H1 (cell line): ENCODE measurements at regions not wholly inside any gene's neighbourhood (a gene's known extent, or its start where the extent isn't known, plus 50 kb on each side); places are given as distances from the start of the nearest gene placed in this dataset.

ENCODE experiments used
- CTCF ChIA-PET: fragments of 300-600 bp; sonication (Branson Sonifier 250); formaldehyde crosslinking; loops from one replicate; lab custom pipeline; 2021; ENCODE audit not compliant: partially characterized antibody; lab: Charles Lee
- POLR2A ChIA-PET: fragments of 300-600 bp; sonication (Branson Sonifier 250); formaldehyde crosslinking; loops from one replicate; lab custom pipeline; 2021; ENCODE audit warnings: inconsistent platforms; ENCODE audit not compliant: partially characterized antibody; lab: Charles Lee
- DNase-seq, 2 experiments: peaks; one replicate each; pipeline versions ENCODE4 v3.0.0 to v3.0.0-alpha.2; 2010 to 2022; ENCODE audit warnings: low spot score in 2 of 2, low read depth in 1 of 2, mixed read lengths in 1 of 2
- FAIRE-seq: peaks from 2 replicates; lab custom pipeline; 2011; peaks lifted over from hg19 to GRCh38; lab: Jason Lieb, UNC
- H2AFZ ChIP-seq: 2 replicates; pipeline ENCODE4 v1.8.1; 2012; ENCODE audit warnings: low read length, inconsistent platforms
- H2AK5ac ChIP-seq: 2 replicates; pipeline ENCODE4 v1.6.1; 2013; ENCODE audit warnings: low read depth, low read length
- H2BK120ac ChIP-seq: replicated peaks from 2 replicates; pipeline ENCODE3; 2013; ENCODE audit warnings: low read depth, low read length, inconsistent platforms
- H2BK12ac ChIP-seq: 2 replicates; pipeline ENCODE4 v1.6.1; 2013; ENCODE audit warnings: low read depth, low read length
- H2BK15ac ChIP-seq: 2 replicates; pipeline ENCODE4 v1.6.1; 2013; ENCODE audit warnings: low read length
- H2BK20ac ChIP-seq: 2 replicates; pipeline ENCODE4 v1.6.1; 2013; ENCODE audit warnings: low read length
- H2BK5ac ChIP-seq: 2 replicates; pipeline ENCODE4 v1.6.1; 2013; ENCODE audit warnings: low read depth, low read length
- H3K14ac ChIP-seq: 2 replicates; pipeline ENCODE4 v1.6.1; 2013; ENCODE audit warnings: inconsistent platforms; ENCODE audit not compliant: insufficient read length
- H3K18ac ChIP-seq: 2 replicates; pipeline ENCODE4 v1.6.1; 2013; ENCODE audit warnings: low read length; ENCODE audit errors: extremely low read depth
- H3K23ac ChIP-seq: 2 replicates; pipeline ENCODE4 v1.6.1; 2013; ENCODE audit warnings: inconsistent platforms; ENCODE audit not compliant: insufficient read length
- H3K23me2 ChIP-seq: 2 replicates; pipeline ENCODE4 v1.6.1; 2013; ENCODE audit warnings: low read depth, low read length
- H3K27ac ChIP-seq: 2 replicates; pipeline ENCODE4 v1.6.1; 2011; ENCODE audit warnings: low read depth, low read length, inconsistent platforms
- H3K27me3 ChIP-seq, 4 experiments: replicated peaks in 1 of 4; 1 replicate in 1 of 4; 2 replicates in 3 of 4; pipeline versions ENCODE4 v1.6.1 to v1.8.1; 2011 to 2013; ENCODE audit warnings: low read length in 3 of 4, mild to moderate bottlenecking in 3 of 4, inconsistent platforms in 2 of 4, mixed read lengths in 2 of 4, moderate library complexity in 1 of 4; ENCODE audit not compliant: control insufficient read depth in 3 of 4, insufficient read depth in 3 of 4; ENCODE audit errors: extremely low read depth in 1 of 4
- H3K36me3 ChIP-seq, 4 experiments: 2 replicates each; pipeline versions ENCODE4 v1.6.1 to v1.8.1; 2011 to 2013; ENCODE audit warnings: mild to moderate bottlenecking in 4 of 4, low read length in 3 of 4, moderate library complexity in 2 of 4, control low read depth in 1 of 4, inconsistent platforms in 1 of 4; ENCODE audit not compliant: insufficient read depth in 4 of 4, control insufficient read depth in 2 of 4
- H3K4ac ChIP-seq: replicated peaks from 2 replicates; pipeline ENCODE3; 2013; ENCODE audit warnings: low read length, low read depth, mixed read lengths, inconsistent platforms; ENCODE audit not compliant: insufficient read length
- H3K4me1 ChIP-seq, 4 experiments: replicated peaks in 1 of 4; 1 replicate in 1 of 4; 2 replicates in 3 of 4; pipeline versions ENCODE4 v1.6.1 to v1.8.1; 2011 to 2013; ENCODE audit warnings: low read length in 3 of 4, inconsistent platforms in 2 of 4, mixed read lengths in 1 of 4; ENCODE audit not compliant: insufficient read depth in 4 of 4, control insufficient read depth in 3 of 4
- H3K4me2 ChIP-seq, 2 experiments: 2 replicates each; pipeline versions ENCODE4 v1.6.1 to v1.8.1; 2011 to 2013; ENCODE audit warnings: low read depth in 2 of 2, low read length in 2 of 2, control low read depth in 1 of 2, inconsistent platforms in 1 of 2, mild to moderate bottlenecking in 1 of 2; ENCODE audit not compliant: insufficient read depth in 1 of 2
- H3K4me3 ChIP-seq, 4 experiments: fragments of 200-600, 300-600 bp in 1 of 4; sonication (generic), shearing (Covaris generic), sonication (Bioruptor Twin) in 1 of 4; 2 replicates each; pipeline versions ENCODE4 v1.5.1 to v1.8.1; 2011 to 2016; ENCODE audit warnings: low read length in 4 of 4, low read depth in 3 of 4, control low read depth in 2 of 4, inconsistent platforms in 2 of 4, mild to moderate bottlenecking in 2 of 4, mixed read lengths in 1 of 4, moderate library complexity in 1 of 4; ENCODE audit not compliant: insufficient read depth in 2 of 4; ENCODE audit errors: extremely low read depth in 1 of 4
- H3K56ac ChIP-seq: replicated peaks from 2 replicates; pipeline ENCODE3; 2013; ENCODE audit warnings: low read depth, mild to moderate bottlenecking, mixed read lengths, low read length, inconsistent platforms; ENCODE audit not compliant: insufficient read length
- H3K79me1 ChIP-seq: 2 replicates; pipeline ENCODE4 v1.6.1; 2013; ENCODE audit warnings: low read depth, low read length, control low read depth
- H3K79me2 ChIP-seq, 2 experiments: 2 replicates each; pipeline versions ENCODE4 v1.6.1 to v1.8.1; 2012 to 2013; ENCODE audit warnings: low read length in 2 of 2, mild to moderate bottlenecking in 2 of 2, inconsistent platforms in 1 of 2; ENCODE audit not compliant: insufficient read depth in 2 of 2, control insufficient read depth in 1 of 2
- H3K9ac ChIP-seq, 4 experiments: replicated peaks in 1 of 4; 1 replicate in 1 of 4; 2 replicates in 3 of 4; pipeline versions ENCODE4 v1.6.1 to v1.8.1; 2011 to 2013; ENCODE audit warnings: low read depth in 3 of 4, low read length in 3 of 4, control low read depth in 2 of 4, mild to moderate bottlenecking in 2 of 4, moderate library complexity in 2 of 4, inconsistent platforms in 1 of 4; ENCODE audit errors: extremely low read depth in 1 of 4
- H3K9me3 ChIP-seq, 2 experiments: 2 replicates each; pipeline versions ENCODE4 v1.6.1 to v1.8.1; 2012 to 2013; ENCODE audit warnings: mild to moderate bottlenecking in 2 of 2, moderate library complexity in 2 of 2, control low read depth in 1 of 2, inconsistent platforms in 1 of 2, low read depth in 1 of 2, low read length in 1 of 2, mixed read lengths in 1 of 2; ENCODE audit not compliant: insufficient read depth in 2 of 2
- H4K20me1 ChIP-seq, 2 experiments: replicated peaks in 1 of 2; 2 replicates each; pipeline versions ENCODE3 to v1.8.1; 2011 to 2013; ENCODE audit warnings: inconsistent platforms in 2 of 2, low read length in 2 of 2, mild to moderate bottlenecking in 1 of 2; ENCODE audit not compliant: insufficient read depth in 2 of 2, control insufficient read depth in 1 of 2
- H4K5ac ChIP-seq: 2 replicates; pipeline ENCODE4 v1.6.1; 2013; ENCODE audit warnings: low read length, low read depth, mixed read lengths, inconsistent platforms; ENCODE audit not compliant: insufficient read length
- H4K8ac ChIP-seq: 2 replicates; pipeline ENCODE4 v1.8.0; 2013; ENCODE audit warnings: mild to moderate bottlenecking, moderate library complexity, low read length, inconsistent platforms; ENCODE audit not compliant: insufficient read depth; ENCODE audit errors: extremely low read depth
- H4K91ac ChIP-seq: replicated peaks from 2 replicates; pipeline ENCODE3; 2013; ENCODE audit warnings: low read length, mixed read lengths, inconsistent platforms; ENCODE audit not compliant: insufficient read length
- ASH2L ChIP-seq: fragments of 200-600, 300-600 bp; sonication (generic); IDR thresholded peaks from one replicate; pipeline ENCODE4 v1.7.1; 2017; ENCODE audit warnings: low read length
- BACH1 ChIP-seq: IDR thresholded peaks from 2 replicates; pipeline ENCODE4 v1.6.1; 2012; ENCODE audit warnings: low read length, improper control_type of control experiment
- CREB1 ChIP-seq: IDR thresholded peaks from 2 replicates; pipeline ENCODE4 v1.6.1; 2012; ENCODE audit warnings: inconsistent platforms
- EZH2 ChIP-seq: fragments of 200-600 bp; sonication (generic); IDR thresholded peaks from 2 replicates; pipeline ENCODE4 v1.7.1; 2012; ENCODE audit warnings: low read depth, mild to moderate bottlenecking, moderate library complexity, low read length, inconsistent platforms; ENCODE audit not compliant: severe bottlenecking
- FOSL1 ChIP-seq: IDR thresholded peaks from 2 replicates; pipeline ENCODE4 v1.6.1; 2011; ENCODE audit warnings: mild to moderate bottlenecking, low read depth, low read length, moderate library complexity; ENCODE audit not compliant: insufficient read depth
- KDM1A ChIP-seq: fragments of 200-600, 300-600 bp; sonication (generic); IDR thresholded peaks from 2 replicates; pipeline ENCODE4 v1.7.1; 2016; ENCODE audit warnings: mild to moderate bottlenecking, low read length, borderline replicate concordance
- RNF2 ChIP-seq: fragments of 200-900, 300-1000 bp; sonication (generic); IDR thresholded peaks from 2 replicates; pipeline ENCODE4 v1.7.1; 2016; ENCODE audit warnings: borderline replicate concordance, low read depth, mild to moderate bottlenecking, antibody characterized with exemption, low read length; ENCODE audit not compliant: poor library complexity, severe bottlenecking; ENCODE audit errors: missing control alignments
- SP1 ChIP-seq: IDR thresholded peaks from 2 replicates; pipeline ENCODE4 v1.6.1; 2011; ENCODE audit warnings: low read depth, low read length
- SRF ChIP-seq: IDR thresholded peaks from 2 replicates; pipeline ENCODE4 v1.6.1; 2011; ENCODE audit warnings: mild to moderate bottlenecking, low read depth, low read length, moderate library complexity
- TBP ChIP-seq: IDR thresholded peaks from 2 replicates; pipeline ENCODE4 v1.6.1; 2011; ENCODE audit warnings: low read depth, low read length, improper control_type of control experiment
- TEAD4 ChIP-seq: IDR thresholded peaks from 2 replicates; pipeline ENCODE4 v1.6.1; 2012; ENCODE audit warnings: low read depth, low read length, inconsistent platforms, mixed read lengths
- ZNF274 ChIP-seq: IDR thresholded peaks from 2 replicates; pipeline ENCODE4 v1.7.0; 2012; ENCODE audit warnings: low read length, borderline replicate concordance; ENCODE audit errors: extremely low read depth
- WGBS, 2 experiments: shearing (Covaris generic) in 1 of 2; methylation state at CpG; one replicate each; pipeline versions ENCODE4 v1.1.6 to v1.1.7; 2013 to 2015; ENCODE audit warnings: low lambda C conversion rate in 2 of 2, mixed read lengths in 2 of 2, inconsistent platforms in 1 of 2, low coverage in 1 of 2, missing lambda C conversion rate in 1 of 2; ENCODE audit not compliant: insufficient replicate concordance in 2 of 2, insufficient coverage in 1 of 2, insufficient read length in 1 of 2; ENCODE audit errors: extremely low coverage in 1 of 2, missing lambda C conversion rate in 1 of 2; 5-methylcytosine and 5-hydroxymethylcytosine counted together
- TF ChIP-seq, protein P1 (sequence below), 3 experiments: IDR thresholded peaks; 1 replicate in 2 of 3; 2 replicates in 1 of 3; pipeline versions ENCODE4 v1.5.1 to v1.6.1; 2011; ENCODE audit warnings: low read length in 3 of 3, mild to moderate bottlenecking in 3 of 3, inconsistent platforms in 2 of 3, low read depth in 1 of 3, moderate library complexity in 1 of 3; ENCODE audit not compliant: insufficient read depth in 1 of 3; ENCODE audit errors: control extremely low read depth in 1 of 3

DNA sequence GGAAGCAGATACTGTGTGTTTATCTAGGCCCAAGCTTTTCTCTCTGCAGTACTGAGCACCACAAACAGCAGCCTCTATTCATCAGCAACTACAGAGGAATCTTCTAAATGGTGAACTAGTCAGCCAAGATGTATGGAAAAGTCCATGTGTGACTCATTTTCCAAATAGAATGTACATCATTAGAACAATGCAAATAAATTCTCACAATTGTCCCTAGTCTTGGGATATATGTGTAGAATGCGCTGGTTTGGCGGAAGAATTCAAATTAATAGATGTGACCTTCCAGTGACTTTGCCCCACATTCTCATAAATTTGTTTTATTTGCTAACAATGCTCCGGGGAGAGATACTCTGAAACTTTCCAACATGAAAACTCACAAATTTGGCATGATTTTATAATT is 436.2 kb downstream of the CBLN4 start:
- ChIA-PET POLR2A (no interaction called here), CTCF (no interaction called here)
- no peaks in the 10 kb centered on the region for H3K4me1 ChIP-seq
- no peaks in the 10 kb centered on the region for H3K27me3 ChIP-seq
- H2BK20ac ChIP-seq, result no peak overlapping the region
- no peak overlapping the region for H3K23ac ChIP-seq
- no peak overlapping the region for H2AK5ac ChIP-seq
- H3K4me3 ChIP-seq, result no peak overlapping the region
- WGBS, 2 experiments, result 96% methylated on average over 3 of the region's 3 CpGs; no CpG with 5 or more reads in 1 of the 2 experiments
- no peak overlapping the region for H3K9ac ChIP-seq
- H2BK15ac ChIP-seq, result no peak overlapping the region
- H3K36me3 ChIP-seq, result no peaks in the 10 kb centered on the region
- H3K4ac ChIP-seq, result no peak overlapping the region
- H3K79me1 ChIP-seq, result no peaks in the 10 kb centered on the region
- H3K14ac ChIP-seq, result no peak overlapping the region
- no peak overlapping the region for H3K4me2 ChIP-seq
- no peak overlapping the region for H2BK120ac ChIP-seq
- no peaks in the 10 kb centered on the region for H3K23me2 ChIP-seq
- H2BK12ac ChIP-seq, result no peak overlapping the region
- no peaks in the 10 kb centered on the region; a peak in 1 of 4 replicates for H3K9me3 ChIP-seq
- H3K18ac ChIP-seq, result no peak overlapping the region
- H4K91ac ChIP-seq, result no peak overlapping the region
- no peaks in the 10 kb centered on the region for H3K79me2 ChIP-seq
- H2AFZ ChIP-seq, result no peak overlapping the region
- H4K8ac ChIP-seq, result no peak overlapping the region
- H4K5ac ChIP-seq, result no peak overlapping the region
- DNase-seq (no peak), FAIRE-seq (no peak)
- H2BK5ac ChIP-seq, result no peak overlapping the region
- no peak overlapping the region for H3K56ac ChIP-seq
- H3K27ac ChIP-seq, result no peak overlapping the region
- H4K20me1 ChIP-seq, result no peaks in the 10 kb centered on the region
- TF ChIP-seq SP1 (no peak), KDM1A (no peak), TEAD4 (no peak), TBP (no peak), CREB1 (no peak), FOSL1 (no peak), RNF2 (no peak), EZH2 (no peak), SRF (no peak), ASH2L (no peak), ZNF274 (no peak), BACH1 (no peak)
- TF ChIP-seq, protein P1, sequence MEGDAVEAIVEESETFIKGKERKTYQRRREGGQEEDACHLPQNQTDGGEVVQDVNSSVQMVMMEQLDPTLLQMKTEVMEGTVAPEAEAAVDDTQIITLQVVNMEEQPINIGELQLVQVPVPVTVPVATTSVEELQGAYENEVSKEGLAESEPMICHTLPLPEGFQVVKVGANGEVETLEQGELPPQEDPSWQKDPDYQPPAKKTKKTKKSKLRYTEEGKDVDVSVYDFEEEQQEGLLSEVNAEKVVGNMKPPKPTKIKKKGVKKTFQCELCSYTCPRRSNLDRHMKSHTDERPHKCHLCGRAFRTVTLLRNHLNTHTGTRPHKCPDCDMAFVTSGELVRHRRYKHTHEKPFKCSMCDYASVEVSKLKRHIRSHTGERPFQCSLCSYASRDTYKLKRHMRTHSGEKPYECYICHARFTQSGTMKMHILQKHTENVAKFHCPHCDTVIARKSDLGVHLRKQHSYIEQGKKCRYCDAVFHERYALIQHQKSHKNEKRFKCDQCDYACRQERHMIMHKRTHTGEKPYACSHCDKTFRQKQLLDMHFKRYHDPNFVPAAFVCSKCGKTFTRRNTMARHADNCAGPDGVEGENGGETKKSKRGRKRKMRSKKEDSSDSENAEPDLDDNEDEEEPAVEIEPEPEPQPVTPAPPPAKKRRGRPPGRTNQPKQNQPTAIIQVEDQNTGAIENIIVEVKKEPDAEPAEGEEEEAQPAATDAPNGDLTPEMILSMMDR (IDR thresholded peaks at IDR 0.05; ENCODE audit: control extremely low read depth in 1 of 3, insufficient read depth in 1 of 3, low read depth in 1 of 3, low read length in 3 of 3), result no peak
